K562 (cell line): ENCODE measurements at regions not wholly inside any gene's neighbourhood (a gene's known extent, or its start where the extent isn't known, plus 50 kb on each side); places are given as distances from the start of the nearest gene placed in this dataset.

Experiments used
- ATAC-seq: fragments of 200-7000 bp; cut with Tn5 transposase; 3 replicates; pipeline ENCODE4 v1.9.1; 2020; ENCODE audit warnings: moderate library complexity
- BruUV-seq: library from RNA; stranded (reverse); fragments of 400-500 nt; replicated peaks from 2 replicates; lab custom pipeline; 2021; lab: Mats Ljungman, UMichigan
- CTCF ChIA-PET: fragments of 300-600 bp; formaldehyde crosslinking; extraction: SDS; loops from one replicate; lab custom pipeline; 2021; ENCODE audit warnings: low intra/inter-chr PET ratio; lab: Yijun Ruan, JAX
- POLR2A ChIA-PET: fragments of 300-600, 350-650 bp; sonication (Branson Sonifier 250); formaldehyde crosslinking; extraction: SDS; loops from one replicate; lab custom pipeline; 2021; ENCODE audit warnings: antibody characterized with exemption, inconsistent platforms; lab: Yijun Ruan, JAX
- DNase-seq, 4 experiments: peaks; one replicate each; pipeline versions ENCODE4 v3.0.0 to v3.0.0-alpha.2; 2011 to 2018; ENCODE audit warnings: low spot score in 3 of 4, mixed read lengths in 3 of 4; ENCODE audit errors: extremely low read depth in 1 of 4
- FAIRE-seq: peaks from 2 replicates; lab custom pipeline; 2011; peaks lifted over from hg19 to GRCh38; lab: Jason Lieb, UNC
- H2AFZ ChIP-seq: 2 replicates; pipeline ENCODE4 v1.6.0; 2011; ENCODE audit warnings: low read depth, low read length, control low read depth, inconsistent platforms
- H3K27ac ChIP-seq: fragments of 200-600 bp; 3 replicates; pipeline ENCODE4 v1.8.0; 2011; ENCODE audit warnings: low read depth, mild to moderate bottlenecking, control low read depth, inconsistent platforms, low read length, moderate library complexity, mixed read lengths; ENCODE audit errors: extremely low read depth
- H3K27me3 ChIP-seq, 2 experiments: fragments of 300-600 bp in 1 of 2; 2 replicates in 1 of 2; 3 replicates in 1 of 2; pipeline versions ENCODE4 v1.6.0 to v1.8.0; 2011; ENCODE audit warnings: inconsistent platforms in 2 of 2, low read length in 2 of 2, mild to moderate bottlenecking in 1 of 2, mixed read lengths in 1 of 2, moderate library complexity in 1 of 2; ENCODE audit not compliant: control insufficient read depth in 2 of 2, insufficient read depth in 2 of 2
- H3K36me3 ChIP-seq: fragments of 300-600 bp; 3 replicates; pipeline ENCODE4 v1.8.0; 2011; ENCODE audit warnings: mild to moderate bottlenecking, low read length, inconsistent platforms; ENCODE audit not compliant: control insufficient read depth, insufficient read depth
- H3K4me1 ChIP-seq, 2 experiments: fragments of 200-600 bp in 1 of 2; replicated peaks in 1 of 2; 2 replicates in 1 of 2; 3 replicates in 1 of 2; pipeline versions ENCODE4 v1.5.1 to v1.8.0; 2011; ENCODE audit warnings: inconsistent platforms in 2 of 2, low read length in 2 of 2, mild to moderate bottlenecking in 1 of 2, mixed read lengths in 1 of 2, moderate library complexity in 1 of 2; ENCODE audit not compliant: control insufficient read depth in 2 of 2, insufficient read depth in 2 of 2
- H3K4me2 ChIP-seq: 2 replicates; pipeline ENCODE4 v1.6.1; 2011; ENCODE audit warnings: low read length, control low read depth, inconsistent platforms, mixed read lengths; ENCODE audit not compliant: insufficient read depth
- H3K4me3 ChIP-seq: fragments of 200-600 bp; sonication (generic), shearing (Covaris generic); 2 replicates; pipeline ENCODE4 v1.5.1; 2016; ENCODE audit warnings: control low read depth, inconsistent platforms
- H3K79me2 ChIP-seq: fragments of 200-600 bp; 3 replicates; pipeline ENCODE4 v1.8.0; 2011; ENCODE audit warnings: low read length, inconsistent platforms; ENCODE audit not compliant: control insufficient read depth, insufficient read depth
- H3K9ac ChIP-seq, 2 experiments: 2 replicates each; pipeline versions ENCODE4 v1.6.0 to v1.6.1; 2011; ENCODE audit warnings: low read depth in 2 of 2, low read length in 2 of 2, control low read depth in 1 of 2, inconsistent platforms in 1 of 2, mild to moderate bottlenecking in 1 of 2, mixed read lengths in 1 of 2; ENCODE audit not compliant: insufficient read depth in 1 of 2
- H3K9me1 ChIP-seq: one replicate; pipeline ENCODE4 v1.6.0; 2011; ENCODE audit warnings: inconsistent platforms, mild to moderate bottlenecking, low read length, moderate library complexity; ENCODE audit not compliant: control insufficient read depth, insufficient read depth
- H3K9me3 ChIP-seq: replicated peaks from 2 replicates; pipeline ENCODE4 v1.5.1; 2011; ENCODE audit warnings: low read depth, low read length, inconsistent platforms; ENCODE audit not compliant: control insufficient read depth, insufficient read depth
- H4K20me1 ChIP-seq: replicated peaks from 2 replicates; pipeline ENCODE4 v1.6.1; 2011; ENCODE audit warnings: low read length, inconsistent platforms, mixed read lengths; ENCODE audit not compliant: control insufficient read depth, insufficient read depth
- ARID3B ChIP-seq: fragments of 250-450 bp; sonication (Bioruptor Pico); IDR thresholded peaks from 2 replicates; pipeline ENCODE4 v1.4.0; 2020; ENCODE audit warnings: borderline replicate concordance
- CHD2 ChIP-seq: IDR thresholded peaks from 2 replicates; pipeline ENCODE4 v1.6.1; 2011; ENCODE audit warnings: low read depth, low read length
- ETV1 ChIP-seq: fragments of 450-650 bp; conservative IDR thresholded peaks from 2 replicates; pipeline ENCODE4 v1.6.1; 2016; ENCODE audit warnings: missing genetic modification characterization, control low read depth, low read depth, missing compliant biosample characterization
- FOXA3 ChIP-seq, 2 experiments: fragments of 450-650 bp in 1 of 2; sonication (generic) in 1 of 2; formaldehyde crosslinking; IDR thresholded peaks in 1 of 2; conservative IDR thresholded peaks in 1 of 2; 2 replicates each; pipeline versions ENCODE4 v1.4.0 to v1.8.0; 2020 to 2022; ENCODE audit warnings: mild to moderate bottlenecking in 2 of 2, missing genetic modification reagents in 1 of 2
- JUN ChIP-seq, 2 experiments: sonication (generic) in 1 of 2; formaldehyde crosslinking in 1 of 2; IDR thresholded peaks; 2 replicates each; pipeline versions ENCODE4 v1.6.1 to v1.8.0; 2012 to 2022; ENCODE audit warnings: borderline replicate concordance in 2 of 2, mild to moderate bottlenecking in 2 of 2, improper control_type of control experiment in 1 of 2, low read depth in 1 of 2, low read length in 1 of 2, missing genetic modification reagents in 1 of 2
- MCM3 ChIP-seq: fragments of 450-650 bp; IDR thresholded peaks from 2 replicates; pipeline ENCODE4 v1.6.1; 2016
- RFX1 ChIP-seq: fragments of 450-650 bp; IDR thresholded peaks from 2 replicates; pipeline ENCODE4 v1.6.1; 2016; ENCODE audit warnings: mild to moderate bottlenecking, moderate library complexity
- TOE1 ChIP-seq, 2 experiments: fragments of 450-650 bp in 1 of 2; sonication (generic) in 1 of 2; formaldehyde crosslinking in 1 of 2; IDR thresholded peaks; 2 replicates each; pipeline versions ENCODE4 v1.7.1 to v1.8.0; 2016 to 2022; ENCODE audit warnings: borderline replicate concordance in 2 of 2, mild to moderate bottlenecking in 2 of 2, antibody characterized with exemption in 1 of 2, inconsistent platforms in 1 of 2, low read depth in 1 of 2, missing genetic modification reagents in 1 of 2, moderate library complexity in 1 of 2
- ZFX ChIP-seq: sonication (generic); formaldehyde crosslinking; IDR thresholded peaks from 2 replicates; pipeline ENCODE4 v1.8.0; 2022; ENCODE audit warnings: mild to moderate bottlenecking, missing genetic modification reagents, moderate library complexity
- ZMIZ1 ChIP-seq, 2 experiments: fragments of 150-350 bp in 1 of 2; IDR thresholded peaks; 2 replicates each; pipeline ENCODE4 v1.6.1; 2012 to 2016; ENCODE audit warnings: low read depth in 2 of 2, low read length in 2 of 2, mild to moderate bottlenecking in 1 of 2, moderate library complexity in 1 of 2
- ZNF449 ChIP-seq: fragments of 250-450 bp; sonication (Bioruptor Pico); IDR thresholded peaks from 2 replicates; pipeline ENCODE4 v1.8.0; 2022; ENCODE audit warnings: moderate library complexity, mild to moderate bottlenecking, inconsistent platforms
- whole genome bisulfite sequencing: fragments of 100-300 bp; shearing (Covaris generic); methylation state at CpG from one replicate; pipeline ENCODE4 v1.1.6; 2016; ENCODE audit warnings: low coverage, mixed read lengths; ENCODE audit not compliant: insufficient coverage; ENCODE audit errors: missing lambda C conversion rate; 5-methylcytosine and 5-hydroxymethylcytosine counted together
- in situ Hi-C: fragments of 300-500 bp; cut with MboI; formaldehyde crosslinking; loops from 4 replicates; pipeline ENCODE4 v1.15.0; 2018; ENCODE audit warnings: inconsistent platforms, mixed read lengths
- intact Hi-C: fragments of 100-400 bp; cut with micrococcal nuclease; formaldehyde crosslinking; loops from 2 replicates; pipeline ENCODE4 v1.14.2; 2022

- 39% methylated on average over 3 of the region's 3 CpGs for WGBS
- CTCF ChIA-PET, result no interaction called here
- no peak overlapping the region for H3K4me2 ChIP-seq
- H3K27ac ChIP-seq, result no peak overlapping the region
- no peaks in the 10 kb centered on the region; the same call in 2 of the 3 replicates for H3K36me3 ChIP-seq
- intact Hi-C loops, result no loop called here
- peaks cover 9 to 20% of the 10 kb centered on the region in 2 experiments for H3K4me1 ChIP-seq
- in situ Hi-C loops, result no loop called here
- no TSS peak for BruUV-seq
- H3K9ac ChIP-seq, result no peak overlapping the region
- no peaks in the 10 kb centered on the region for H4K20me1 ChIP-seq
- H3K27me3 ChIP-seq, result no peaks in the 10 kb centered on the region
- no peak for ATAC-seq
- no peak for DNase-seq
- no peak for TF ChIP-seq CHD2
- no peak for TF ChIP-seq ARID3B (CRISPR knock-in tag)
- TF ChIP-seq JUN (IDR thresholded peaks at IDR 0.05; ENCODE audit: borderline replicate concordance, low read depth, low read length), result no peak
- no peak for TF ChIP-seq JUN (CRISPR knock-in tag; IDR thresholded peaks at IDR 0.05; ENCODE audit: borderline replicate concordance)
- TF ChIP-seq TOE1 (IDR thresholded peaks at IDR 0.05; ENCODE audit: borderline replicate concordance), result no peak
- no peak for TF ChIP-seq TOE1 (CRISPR knock-in tag; IDR thresholded peaks at IDR 0.05; ENCODE audit: borderline replicate concordance, low read depth)
- TF ChIP-seq ZMIZ1 (IDR thresholded peaks at IDR 0.05; ENCODE audit: low read depth in 2 of 2, low read length in 2 of 2), result no peak
- no peak for TF ChIP-seq ZFX (CRISPR knock-in tag)
- no peak for TF ChIP-seq ETV1 (tag)
- no peak for TF ChIP-seq MCM3
- TF ChIP-seq ZNF449 (CRISPR knock-in tag), result no peak
- TF ChIP-seq RFX1, result no peak
- no peak for TF ChIP-seq FOXA3 (CRISPR knock-in tag; conservative IDR thresholded peaks at IDR 0.05 in 1 of 2, IDR thresholded peaks at IDR 0.05 in 1 of 2)
- no peaks in the 10 kb centered on the region for H3K9me3 ChIP-seq
- no peak for FAIRE-seq
- H2AFZ ChIP-seq, result no peak overlapping the region
- no peaks in the 10 kb centered on the region for H3K79me2 ChIP-seq
- no peaks in the 10 kb centered on the region for H3K9me1 ChIP-seq
- no peak overlapping the region for H3K4me3 ChIP-seq
- POLR2A ChIA-PET, result no interaction called here
Measured at GRCh38 chr7:136251826-136252225, 274.7 kb upstream of the MTPN start.
